DND-41 (cell line): ENCODE measurements at regions not wholly inside any gene's neighbourhood (a gene's known extent, or its start where the extent isn't known, plus 50 kb on each side); places are given as distances from the start of the nearest gene placed in this dataset.

Experiments used
- ATAC-seq: fragments of 200-7000 bp; cut with Tn5 transposase; 3 replicates; pipeline ENCODE4 v1.9.1; 2021; ENCODE audit warnings: low read depth; ENCODE audit not compliant: insufficient read depth
- DNase-seq: peaks from one replicate; pipeline ENCODE4 v3.0.0-alpha.2; 2020
- H2AFZ ChIP-seq: 2 replicates; pipeline ENCODE4 v1.6.0; 2012; ENCODE audit warnings: low read depth, low read length
- H3K27ac ChIP-seq: 2 replicates; pipeline ENCODE4 v1.5.1; 2012; ENCODE audit warnings: low read length, inconsistent platforms
- H3K27me3 ChIP-seq: fragments of 200-600 bp; sonication (generic); 2 replicates; pipeline ENCODE4 v1.6.0; 2012; ENCODE audit warnings: low read length, mild to moderate bottlenecking, inconsistent platforms; ENCODE audit not compliant: insufficient read depth, poor library complexity
- H3K36me3 ChIP-seq: 2 replicates; pipeline ENCODE4 v1.5.1; 2012; ENCODE audit warnings: low read length, inconsistent platforms; ENCODE audit not compliant: insufficient read depth
- H3K4me1 ChIP-seq: 2 replicates; pipeline ENCODE4 v1.5.1; 2012; ENCODE audit warnings: mild to moderate bottlenecking, low read length; ENCODE audit not compliant: insufficient read depth
- H3K4me2 ChIP-seq: 2 replicates; pipeline ENCODE4 v1.6.0; 2012; ENCODE audit warnings: mild to moderate bottlenecking, moderate library complexity, low read length, inconsistent platforms; ENCODE audit not compliant: insufficient read depth
- H3K4me3 ChIP-seq, 2 experiments: fragments of 200-600 bp in 1 of 2; shearing (Covaris generic) in 1 of 2; 2 replicates each; pipeline ENCODE4 v1.5.1; 2012 to 2016; ENCODE audit warnings: inconsistent platforms in 2 of 2, low read length in 2 of 2, mild to moderate bottlenecking in 2 of 2, low read depth in 1 of 2, moderate library complexity in 1 of 2
- H3K79me2 ChIP-seq: 2 replicates; pipeline ENCODE4 v1.6.0; 2012; ENCODE audit warnings: low read length, inconsistent platforms; ENCODE audit not compliant: insufficient read depth
- H3K9ac ChIP-seq: 2 replicates; pipeline ENCODE4 v1.6.0; 2012; ENCODE audit warnings: low read depth, mild to moderate bottlenecking, inconsistent platforms, low read length, moderate library complexity
- H3K9me3 ChIP-seq: 2 replicates; pipeline ENCODE4 v1.5.1; 2012; ENCODE audit warnings: low read length, moderate library complexity, mild to moderate bottlenecking, inconsistent platforms; ENCODE audit not compliant: insufficient read depth, severe bottlenecking
- H4K20me1 ChIP-seq: 2 replicates; pipeline ENCODE4 v1.6.0; 2012; ENCODE audit warnings: low read length; ENCODE audit not compliant: insufficient read depth
- EZH2 ChIP-seq: IDR thresholded peaks from 3 replicates; pipeline ENCODE4 v1.6.1; 2012; ENCODE audit warnings: borderline replicate concordance, low read depth, mild to moderate bottlenecking, moderate library complexity, low read length, inconsistent platforms; ENCODE audit not compliant: severe bottlenecking
- TF ChIP-seq, protein P1 (sequence below): IDR thresholded peaks from 2 replicates; pipeline ENCODE4 v1.5.1; 2012; ENCODE audit warnings: borderline replicate concordance, low read length, moderate library complexity, mild to moderate bottlenecking; ENCODE audit not compliant: poor library complexity, severe bottlenecking; ENCODE audit errors: extremely low read depth

- ATAC-seq, result no peak
- no peak for DNase-seq
- Histone ChIP-seq H3K4me1 (no peaks in the 10 kb centered on the region), H4K20me1 (no peaks in the 10 kb centered on the region), H3K4me3 (no peak overlapping the region), H3K9ac (no peak overlapping the region), H3K36me3 (no peaks in the 10 kb centered on the region), H3K4me2 (no peak overlapping the region), H3K27ac (no peak overlapping the region), H3K9me3 (no peaks in the 10 kb centered on the region), H3K79me2 (no peaks in the 10 kb centered on the region), H3K27me3 (peaks cover 3% of the 10 kb centered on the region), H2AFZ (no peak overlapping the region)
- TF ChIP-seq, protein P1, sequence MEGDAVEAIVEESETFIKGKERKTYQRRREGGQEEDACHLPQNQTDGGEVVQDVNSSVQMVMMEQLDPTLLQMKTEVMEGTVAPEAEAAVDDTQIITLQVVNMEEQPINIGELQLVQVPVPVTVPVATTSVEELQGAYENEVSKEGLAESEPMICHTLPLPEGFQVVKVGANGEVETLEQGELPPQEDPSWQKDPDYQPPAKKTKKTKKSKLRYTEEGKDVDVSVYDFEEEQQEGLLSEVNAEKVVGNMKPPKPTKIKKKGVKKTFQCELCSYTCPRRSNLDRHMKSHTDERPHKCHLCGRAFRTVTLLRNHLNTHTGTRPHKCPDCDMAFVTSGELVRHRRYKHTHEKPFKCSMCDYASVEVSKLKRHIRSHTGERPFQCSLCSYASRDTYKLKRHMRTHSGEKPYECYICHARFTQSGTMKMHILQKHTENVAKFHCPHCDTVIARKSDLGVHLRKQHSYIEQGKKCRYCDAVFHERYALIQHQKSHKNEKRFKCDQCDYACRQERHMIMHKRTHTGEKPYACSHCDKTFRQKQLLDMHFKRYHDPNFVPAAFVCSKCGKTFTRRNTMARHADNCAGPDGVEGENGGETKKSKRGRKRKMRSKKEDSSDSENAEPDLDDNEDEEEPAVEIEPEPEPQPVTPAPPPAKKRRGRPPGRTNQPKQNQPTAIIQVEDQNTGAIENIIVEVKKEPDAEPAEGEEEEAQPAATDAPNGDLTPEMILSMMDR, result no peak
These were observed 503.2 kb downstream of the TMEM114 start for GRCh38 chr16:8087146-8087545.

GRCh38 chr16:8084882-8085281 is 505.4 kb downstream of the TMEM114 start:
- H3K27ac ChIP-seq, result no peak overlapping the region
- no peaks in the 10 kb centered on the region for H3K4me1 ChIP-seq
- peaks cover 3% of the 10 kb centered on the region for H3K27me3 ChIP-seq
- no peak overlapping the region for H3K4me3 ChIP-seq
- no peak for TF ChIP-seq EZH2
- H2AFZ ChIP-seq, result no peak overlapping the region
- no peaks in the 10 kb centered on the region for H3K36me3 ChIP-seq
- H3K79me2 ChIP-seq, result no peaks in the 10 kb centered on the region
- H3K9ac ChIP-seq, result no peak overlapping the region
- H4K20me1 ChIP-seq, result no peaks in the 10 kb centered on the region
- no peak overlapping the region for H3K4me2 ChIP-seq
- DNase-seq (no peak), ATAC-seq (no peak)
- H3K9me3 ChIP-seq, result no peaks in the 10 kb centered on the region

DNA sequence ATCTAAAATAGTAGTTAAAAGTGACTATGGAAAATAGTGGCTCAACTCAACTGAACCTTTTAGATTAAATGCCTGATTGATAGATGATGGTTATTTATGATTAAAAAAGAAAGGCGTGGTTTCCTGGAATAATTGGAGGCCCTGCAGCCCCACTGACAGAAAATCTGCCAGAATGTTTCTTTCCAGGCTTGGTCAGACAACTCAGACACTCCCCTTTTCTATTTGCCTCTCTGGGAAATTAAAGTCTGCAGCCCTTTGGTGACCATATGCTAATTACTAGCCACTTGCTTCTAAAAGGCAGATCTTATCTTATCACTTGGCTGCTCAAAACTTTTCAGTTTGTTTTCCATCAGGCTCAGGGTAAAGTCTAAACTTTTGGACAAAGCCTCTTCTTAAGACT is 506.0 kb downstream of the TMEM114 start:
- peaks cover 3% of the 10 kb centered on the region for H3K27me3 ChIP-seq
- no peak overlapping the region for H3K4me2 ChIP-seq
- no peaks in the 10 kb centered on the region for H3K4me1 ChIP-seq
- H3K36me3 ChIP-seq, result no peaks in the 10 kb centered on the region
- no peak overlapping the region for H3K4me3 ChIP-seq
- H2AFZ ChIP-seq, result no peak overlapping the region
- no peak overlapping the region for H3K27ac ChIP-seq
- ATAC-seq (no peak), DNase-seq (no peak)
- H3K9ac ChIP-seq, result no peak overlapping the region
- no peaks in the 10 kb centered on the region for H4K20me1 ChIP-seq
- H3K9me3 ChIP-seq, result no peaks in the 10 kb centered on the region
- H3K79me2 ChIP-seq, result no peaks in the 10 kb centered on the region
- TF ChIP-seq, protein P1, result no peak
- TF ChIP-seq EZH2, result no peak

DNA sequence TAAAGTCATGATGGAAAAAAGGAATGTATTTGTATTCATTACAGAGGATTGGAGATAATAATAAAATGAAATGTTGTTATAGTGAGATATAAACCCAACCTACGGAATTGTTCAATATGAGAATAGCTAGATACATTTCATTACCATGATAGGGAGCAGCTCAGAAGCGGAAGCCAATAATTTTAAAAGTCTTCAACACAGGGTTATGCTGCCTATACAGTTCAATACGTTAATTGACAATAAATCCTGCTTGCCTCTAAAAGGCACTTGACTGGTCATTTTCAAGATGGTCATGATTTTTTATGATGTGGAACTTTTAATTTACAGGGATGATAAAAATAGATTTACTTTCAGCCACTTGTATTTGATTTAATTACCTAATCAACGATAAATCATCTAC is 506.8 kb downstream of the TMEM114 start:
- no peak for TF ChIP-seq EZH2
- TF ChIP-seq, protein P1, result no peak
- Histone ChIP-seq H3K27me3 (peaks cover 3% of the 10 kb centered on the region), H3K9ac (no peak overlapping the region), H2AFZ (no peak overlapping the region), H3K36me3 (no peaks in the 10 kb centered on the region), H4K20me1 (no peaks in the 10 kb centered on the region), H3K4me3 (no peak overlapping the region), H3K4me1 (no peaks in the 10 kb centered on the region), H3K27ac (no peak overlapping the region), H3K4me2 (no peak overlapping the region), H3K9me3 (no peaks in the 10 kb centered on the region), H3K79me2 (no peaks in the 10 kb centered on the region)
- ATAC-seq, result no peak
- DNase-seq, result no peak
